NB4 (cell line): ENCODE measurements at regions not wholly inside any gene's neighbourhood (a gene's known extent, or its start where the extent isn't known, plus 50 kb on each side); places are given as distances from the start of the nearest gene placed in this dataset.

Experiments
- CTCF ChIP-seq: IDR thresholded peaks from one replicate; pipeline ENCODE4 v1.5.1; 2012; ENCODE audit warnings: low read depth, low read length
- MAX ChIP-seq: IDR thresholded peaks from 2 replicates; pipeline ENCODE4 v1.6.1; 2011; ENCODE audit warnings: low read depth, low read length
- POLR2A ChIP-seq: IDR thresholded peaks from 2 replicates; pipeline ENCODE4 v1.6.1; 2011; ENCODE audit warnings: mild to moderate bottlenecking; ENCODE audit not compliant: insufficient read length; ENCODE audit errors: extremely low read depth

GRCh38 chr18:56436651-56437050 is 201.7 kb downstream of the TXNL1 start:
- no peak for TF ChIP-seq CTCF
- TF ChIP-seq POLR2A = no peak
- no peak for TF ChIP-seq MAX
